ENCODE measurements at regions not wholly inside any gene's neighbourhood (a gene's known extent, or its start where the extent isn't known, plus 50 kb on each side); places are given as distances from the start of the nearest gene placed in this dataset.

DNA sequence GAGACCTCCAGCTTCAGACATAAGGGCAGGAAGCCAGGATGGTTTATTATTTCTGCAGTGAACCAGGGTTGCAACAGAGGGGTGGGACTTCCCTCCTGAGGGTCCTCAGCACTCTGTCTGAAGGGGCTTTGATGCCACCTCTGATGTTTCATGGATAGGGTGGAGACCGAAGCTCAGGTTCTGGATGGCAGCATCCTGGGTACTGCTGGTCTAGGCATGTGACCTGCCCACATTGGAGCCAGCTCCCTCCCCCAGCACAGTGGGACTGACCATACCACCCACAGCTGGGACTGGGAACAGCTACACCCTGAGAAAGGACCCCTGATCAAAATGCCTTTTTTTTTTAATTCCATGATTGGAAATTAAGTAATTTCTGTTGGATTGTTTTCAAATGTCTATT is 355.2 kb downstream of the ZNF516 start:
- DNase-seq (ENCODE audit: low spot score) (no peak), ATAC-seq (ENCODE audit: insufficient number of reproducible peaks, low FRiP score, low read depth) (no peak)
- TF ChIP-seq, protein P1, sequence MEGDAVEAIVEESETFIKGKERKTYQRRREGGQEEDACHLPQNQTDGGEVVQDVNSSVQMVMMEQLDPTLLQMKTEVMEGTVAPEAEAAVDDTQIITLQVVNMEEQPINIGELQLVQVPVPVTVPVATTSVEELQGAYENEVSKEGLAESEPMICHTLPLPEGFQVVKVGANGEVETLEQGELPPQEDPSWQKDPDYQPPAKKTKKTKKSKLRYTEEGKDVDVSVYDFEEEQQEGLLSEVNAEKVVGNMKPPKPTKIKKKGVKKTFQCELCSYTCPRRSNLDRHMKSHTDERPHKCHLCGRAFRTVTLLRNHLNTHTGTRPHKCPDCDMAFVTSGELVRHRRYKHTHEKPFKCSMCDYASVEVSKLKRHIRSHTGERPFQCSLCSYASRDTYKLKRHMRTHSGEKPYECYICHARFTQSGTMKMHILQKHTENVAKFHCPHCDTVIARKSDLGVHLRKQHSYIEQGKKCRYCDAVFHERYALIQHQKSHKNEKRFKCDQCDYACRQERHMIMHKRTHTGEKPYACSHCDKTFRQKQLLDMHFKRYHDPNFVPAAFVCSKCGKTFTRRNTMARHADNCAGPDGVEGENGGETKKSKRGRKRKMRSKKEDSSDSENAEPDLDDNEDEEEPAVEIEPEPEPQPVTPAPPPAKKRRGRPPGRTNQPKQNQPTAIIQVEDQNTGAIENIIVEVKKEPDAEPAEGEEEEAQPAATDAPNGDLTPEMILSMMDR (IDR thresholded peaks at IDR 0.05): no peak
- H3K27ac ChIP-seq: no peak overlapping the region
- H3K4me3 ChIP-seq: no peak overlapping the region
- no peaks in the 10 kb centered on the region for H3K36me3 ChIP-seq
- H3K27me3 ChIP-seq (replicated peaks; ENCODE audit: insufficient read depth): no peaks in the 10 kb centered on the region
- H3K4me1 ChIP-seq (ENCODE audit: control insufficient read depth in 1 of 2, low read depth in 2 of 2): no peaks in the 10 kb centered on the region
- H3K9me3 ChIP-seq: no peaks in the 10 kb centered on the region

- DNase-seq (ENCODE audit: low spot score) (no peak), ATAC-seq (ENCODE audit: insufficient number of reproducible peaks, low FRiP score, low read depth) (no peak)
- TF ChIP-seq, protein P1 (IDR thresholded peaks at IDR 0.05): no peak
- H3K27ac ChIP-seq: no peak overlapping the region
- H3K27me3 ChIP-seq (replicated peaks; ENCODE audit: insufficient read depth): no peaks in the 10 kb centered on the region
- H3K9me3 ChIP-seq: no peaks in the 10 kb centered on the region
- H3K4me3 ChIP-seq: no peak overlapping the region
- H3K36me3 ChIP-seq: no peaks in the 10 kb centered on the region
- H3K4me1 ChIP-seq (ENCODE audit: control insufficient read depth in 1 of 2, low read depth in 2 of 2): no peaks in the 10 kb centered on the region
Observed at GRCh38 chr18:76137216-76137615, 357.8 kb downstream of the ZNF516 start.

- Histone ChIP-seq H3K9me3 (no peaks in the 10 kb centered on the region), H3K27ac (no peak overlapping the region)
Observed at GRCh38 chr18:76136701-76137100, 358.3 kb downstream of the ZNF516 start.

GRCh38 chr18:76134628-76135027 is 360.4 kb downstream of the ZNF516 start:
- DNase-seq (ENCODE audit: low spot score) (no peak), ATAC-seq (ENCODE audit: insufficient number of reproducible peaks, low FRiP score, low read depth) (no peak)
- Histone ChIP-seq H3K4me3 (no peak overlapping the region), H3K9me3 (no peaks in the 10 kb centered on the region), H3K36me3 (no peaks in the 10 kb centered on the region), H3K27me3 (replicated peaks; ENCODE audit: insufficient read depth) (no peaks in the 10 kb centered on the region), H3K4me1 (ENCODE audit: control insufficient read depth in 1 of 2, low read depth in 2 of 2) (no peaks in the 10 kb centered on the region), H3K27ac (no peak overlapping the region)
- TF ChIP-seq, protein P1 (IDR thresholded peaks at IDR 0.05): no peak

More at GRCh38 chr18:76136701-76137100, 358.3 kb downstream of the ZNF516 start:
- Histone ChIP-seq H3K4me3 (no peak overlapping the region), H3K4me1 (ENCODE audit: control insufficient read depth in 1 of 2, low read depth in 2 of 2) (no peaks in the 10 kb centered on the region), H3K27me3 (replicated peaks; ENCODE audit: insufficient read depth) (no peaks in the 10 kb centered on the region), H3K36me3 (no peaks in the 10 kb centered on the region)
- TF ChIP-seq, protein P1 (IDR thresholded peaks at IDR 0.05): no peak
- DNase-seq (ENCODE audit: low spot score) (no peak), ATAC-seq (ENCODE audit: insufficient number of reproducible peaks, low FRiP score, low read depth) (no peak)

DNA sequence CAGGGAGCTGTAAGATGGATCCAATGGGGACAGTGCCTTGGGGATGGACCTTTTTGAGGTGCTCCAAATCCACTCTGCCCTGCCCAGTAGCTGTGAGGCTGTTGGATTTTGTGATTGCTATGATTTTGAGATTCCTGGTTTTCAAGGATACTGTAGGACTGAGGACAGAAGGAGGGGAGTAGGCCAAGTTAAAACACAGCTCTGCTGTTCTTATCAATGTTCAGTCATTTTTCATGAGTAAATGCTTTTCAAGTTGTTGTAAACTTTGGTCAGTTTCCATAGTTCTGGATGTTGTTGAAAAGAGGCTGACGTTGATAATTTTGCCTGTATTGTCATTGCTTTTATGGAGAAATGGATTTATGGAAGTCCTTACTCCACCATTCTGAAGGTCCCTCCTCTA is 361.2 kb downstream of the ZNF516 start:
- H3K4me3 ChIP-seq: no peak overlapping the region
- H3K4me1 ChIP-seq (ENCODE audit: control insufficient read depth in 1 of 2, low read depth in 2 of 2): no peaks in the 10 kb centered on the region
- no peak overlapping the region for H3K27ac ChIP-seq
- no peaks in the 10 kb centered on the region for H3K27me3 ChIP-seq (replicated peaks; ENCODE audit: insufficient read depth)
- ATAC-seq (ENCODE audit: insufficient number of reproducible peaks, low FRiP score, low read depth) (no peak), DNase-seq (ENCODE audit: low spot score) (no peak)
- no peaks in the 10 kb centered on the region for H3K36me3 ChIP-seq
- TF ChIP-seq, protein P1 (IDR thresholded peaks at IDR 0.05): no peak
- no peaks in the 10 kb centered on the region for H3K9me3 ChIP-seq

All from thoracic aorta (tissue), 2 donors.